HG03571 (cell line): ENCODE measurements at regions not wholly inside any gene's neighbourhood (a gene's known extent, or its start where the extent isn't known, plus 50 kb on each side); places are given as distances from the start of the nearest gene placed in this dataset.

ENCODE experiments used
- ATAC-seq: cut with Tn5 transposase; IDR thresholded peaks from one replicate; pipeline ENCODE4 v1.9.1; 2021; ENCODE audit not compliant: unreplicated experiment

GRCh38 chr14:71688576-71688975, 243.7 kb upstream of the RGS6 start:
- no peak for ATAC-seq

- ATAC-seq: no peak
Measured at GRCh38 chr14:71690478-71690877, 241.8 kb upstream of the RGS6 start.

GRCh38 chr14:71692496-71692895, 239.7 kb upstream of the RGS6 start:
- ATAC-seq: no peak

GRCh38 chr14:71693381-71693780, 238.8 kb upstream of the RGS6 start:
- no peak for ATAC-seq

- ATAC-seq: no peak
Measured at GRCh38 chr14:71694591-71695530, 237.4 kb upstream of the RGS6 start.

- no peak for ATAC-seq
Measured at GRCh38 chr14:71695611-71696350, 236.4 kb upstream of the RGS6 start.

GRCh38 chr14:71698027-71698426, 234.2 kb upstream of the RGS6 start:
- ATAC-seq: no peak

- no peak for ATAC-seq
Measured at GRCh38 chr14:71698673-71699072, 233.6 kb upstream of the RGS6 start.

- ATAC-seq: no peak
Measured at GRCh38 chr14:71701990-71702389, 230.2 kb upstream of the RGS6 start.

- no peak for ATAC-seq
Measured at GRCh38 chr14:71702786-71703185, 229.4 kb upstream of the RGS6 start.

GRCh38 chr14:71703477-71703876, 228.8 kb upstream of the RGS6 start:
- ATAC-seq: no peak

GRCh38 chr14:71704210-71704609, 228.0 kb upstream of the RGS6 start:
- ATAC-seq: no peak

GRCh38 chr14:71705460-71705859, 226.8 kb upstream of the RGS6 start:
- no peak for ATAC-seq

- no peak for ATAC-seq
Measured at GRCh38 chr14:71709076-71709475, 223.2 kb upstream of the RGS6 start.

GRCh38 chr14:71709987-71710386, 222.2 kb upstream of the RGS6 start:
- ATAC-seq: no peak

- no peak for ATAC-seq
Measured at GRCh38 chr14:71711125-71711524, 221.1 kb upstream of the RGS6 start.

GRCh38 chr14:71711619-71712018, 220.6 kb upstream of the RGS6 start:
- no peak for ATAC-seq

- ATAC-seq: no peak
Measured at GRCh38 chr14:71712478-71712877, 219.8 kb upstream of the RGS6 start.

- no peak for ATAC-seq
Measured at GRCh38 chr14:71713016-71713415, 219.2 kb upstream of the RGS6 start.

- ATAC-seq: no peak
Measured at GRCh38 chr14:71713451-71713850, 218.8 kb upstream of the RGS6 start.

- ATAC-seq: no peak
Measured at GRCh38 chr14:71714225-71714624, 218.0 kb upstream of the RGS6 start.
